Gastrocnemius medialis (tissue), 4 donors: ENCODE measurements at regions not wholly inside any gene's neighbourhood (a gene's known extent, or its start where the extent isn't known, plus 50 kb on each side); places are given as distances from the start of the nearest gene placed in this dataset.
"Not testable (repeated sequence)": the region's sequence is repeated elsewhere in the genome, so short reads cannot be mapped to it uniquely, and the experiment has no call there.

Experiments
- ATAC-seq, 2 donors: fragments of 150-250 bp; one replicate each; pipeline ENCODE4 v1.9.1; 2016
- DNase-seq, 2 donors: peaks; one replicate each; pipeline ENCODE4 v3.0.0-alpha.2; 2019
- H3K27ac ChIP-seq, 4 donors: fragments of 200-600 bp; sonication (generic); 1 replicate in 1 of 4; 2 replicates in 3 of 4; pipeline ENCODE4 v1.5.1; 2016 to 2018; ENCODE audit warnings: mild to moderate bottlenecking in 2 of 4, moderate library complexity in 1 of 4
- H3K27me3 ChIP-seq, 3 donors: fragments of 200-600 bp; sonication (generic) in 2 of 3; 1 replicate in 1 of 3; 2 replicates in 2 of 3; pipeline versions ENCODE4 v1.5.1 to v1.6.0; 2016 to 2019; ENCODE audit warnings: mild to moderate bottlenecking in 1 of 3, moderate library complexity in 1 of 3
- H3K36me3 ChIP-seq, 2 donors: fragments of 200-600 bp; sonication (generic) in 1 of 2; one replicate each; pipeline ENCODE4 v1.5.1; 2017 to 2018
- H3K4me1 ChIP-seq, 2 donors: fragments of 200-600 bp; sonication (generic) in 1 of 2; one replicate each; pipeline ENCODE4 v1.5.1; 2016 to 2017; ENCODE audit warnings: mild to moderate bottlenecking in 2 of 2
- H3K4me3 ChIP-seq, 4 donors: fragments of 200-600 bp; sonication (generic) in 3 of 4; 1 replicate in 1 of 4; 2 replicates in 3 of 4; pipeline ENCODE4 v1.5.1; 2016 to 2019; ENCODE audit warnings: mild to moderate bottlenecking in 2 of 4
- H3K9me3 ChIP-seq, 3 donors: fragments of 200-600 bp; sonication (generic) in 2 of 3; 1 replicate in 1 of 3; 2 replicates in 2 of 3; pipeline ENCODE4 v1.5.1; 2016 to 2019
- CTCF ChIP-seq, 5 experiments: fragments of 450-650 bp in 3 of 5; fragments of 200-600 bp in 2 of 5; sonication (generic) in 2 of 5; IDR thresholded peaks in 4 of 5; conservative IDR thresholded peaks in 1 of 5; 1 replicate in 4 of 5; 2 replicates in 1 of 5; pipeline ENCODE4 v1.5.1; 2016 to 2019; ENCODE audit warnings: antibody characterized with exemption in 5 of 5, mild to moderate bottlenecking in 3 of 5, moderate library complexity in 3 of 5
- POLR2A ChIP-seq, 2 donors: fragments of 450-650 bp; IDR thresholded peaks; one replicate each; pipeline ENCODE4 v1.6.1; 2017; ENCODE audit warnings: antibody characterized with exemption in 2 of 2, mild to moderate bottlenecking in 2 of 2, moderate library complexity in 2 of 2
- in situ Hi-C, 4 donors: fragments of 200-750 bp; cut with MboI; loops; one replicate each; pipeline versions ENCODE4 v1.15.0 to v1.8.0; 2017; ENCODE audit warnings: low sequenced_read_pairs in 4 of 4
- intact Hi-C: fragments of 100-400 bp; cut with DNase I; formaldehyde crosslinking; loops from one replicate; pipeline ENCODE4 v1.15.1; 2023; ENCODE audit warnings: low total_unique reads

DNA sequence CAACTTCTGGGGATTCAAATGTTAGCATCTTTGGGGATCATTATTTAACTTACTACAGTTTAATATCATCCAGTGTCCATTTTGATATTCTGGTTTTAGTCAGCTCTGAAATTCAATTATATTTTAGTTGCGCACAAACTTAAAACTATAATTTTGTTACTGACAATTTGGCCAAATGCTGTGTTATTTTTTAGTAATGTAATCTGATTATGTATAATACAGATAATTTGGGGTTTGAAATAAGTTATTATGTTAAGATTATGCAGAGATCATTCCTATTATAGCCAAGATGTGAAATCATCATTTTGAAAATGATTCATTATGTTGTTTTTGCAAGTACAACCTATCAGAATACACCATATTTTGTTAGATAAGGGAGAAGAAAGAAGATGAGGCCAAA lies 706.1 kb downstream of the ROBO2 start:
- DNase-seq, result no peak
- Histone ChIP-seq H3K4me3 (no peak overlapping the region), H3K4me1 (no peaks in the 10 kb centered on the region), H3K27ac (no peak overlapping the region), H3K36me3 (no peaks in the 10 kb centered on the region), H3K9me3 (no peaks in the 10 kb centered on the region), H3K27me3 (no peaks in the 10 kb centered on the region)
- intact Hi-C loops (no loop called here), in situ Hi-C loops (no loop called here)
- TF ChIP-seq CTCF (IDR thresholded peaks at IDR 0.05 in 4 of 5, conservative IDR thresholded peaks at IDR 0.05 in 1 of 5) (no peak), POLR2A (IDR thresholded peaks at IDR 0.05) (no peak)
- no peak for ATAC-seq

GRCh38 chr3:77746892-77747291 lies 707.0 kb downstream of the ROBO2 start:
- no peak overlapping the region for H3K27ac ChIP-seq
- intact Hi-C loops (no loop called here), in situ Hi-C loops (no loop called here)
- no peak for DNase-seq
- H3K4me3 ChIP-seq, result no peak overlapping the region
- no peaks in the 10 kb centered on the region for H3K9me3 ChIP-seq
- no peak for ATAC-seq
- no peaks in the 10 kb centered on the region for H3K36me3 ChIP-seq
- no peaks in the 10 kb centered on the region for H3K4me1 ChIP-seq
- no peak for TF ChIP-seq POLR2A (IDR thresholded peaks at IDR 0.05)
- no peak for TF ChIP-seq CTCF (IDR thresholded peaks at IDR 0.05 in 4 of 5, conservative IDR thresholded peaks at IDR 0.05 in 1 of 5)
- H3K27me3 ChIP-seq, result no peaks in the 10 kb centered on the region

- H3K27me3 ChIP-seq, H3K4me3 ChIP-seq, H3K4me1 ChIP-seq, H3K36me3 ChIP-seq, intact Hi-C loops, in situ Hi-C loops, H3K27ac ChIP-seq, DNase-seq, H3K9me3 ChIP-seq, ATAC-seq: not testable (repeated sequence)
Measured at GRCh38 chr3:77756397-77756975, 716.6 kb downstream of the ROBO2 start.

DNA sequence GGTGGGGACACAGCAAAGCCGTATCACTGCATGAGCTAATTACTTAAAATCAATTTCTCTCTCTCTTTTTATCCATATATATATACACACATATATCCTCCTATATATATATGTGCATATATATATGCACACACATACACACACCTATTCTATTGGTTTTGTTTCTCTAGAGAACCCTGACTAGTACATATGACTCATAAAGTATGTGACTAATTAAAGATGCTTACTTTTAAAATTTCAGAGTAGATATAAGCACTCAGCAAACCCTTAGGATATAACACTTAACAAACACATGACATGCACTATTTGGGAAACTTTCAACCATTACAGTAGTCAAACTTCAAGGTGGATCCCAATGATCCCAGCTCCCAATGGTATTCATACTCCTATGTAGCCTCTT lies 732.6 kb downstream of the ROBO2 start:
- H3K36me3 ChIP-seq, result no peaks in the 10 kb centered on the region
- in situ Hi-C loops, result no loop called here
- DNase-seq (no peak), ATAC-seq (no peak)
- intact Hi-C loops, result no loop called here
- H3K4me3 ChIP-seq, result no peak overlapping the region
- no peaks in the 10 kb centered on the region for H3K9me3 ChIP-seq
- H3K27me3 ChIP-seq, result no peaks in the 10 kb centered on the region
- H3K4me1 ChIP-seq, result no peaks in the 10 kb centered on the region
- TF ChIP-seq POLR2A (IDR thresholded peaks at IDR 0.05) (no peak), CTCF (IDR thresholded peaks at IDR 0.05 in 4 of 5, conservative IDR thresholded peaks at IDR 0.05 in 1 of 5) (no peak)
- H3K27ac ChIP-seq, result no peak overlapping the region

GRCh38 chr3:77773084-77773483 lies 733.2 kb downstream of the ROBO2 start:
- no peak overlapping the region for H3K27ac ChIP-seq
- intact Hi-C loops, result no loop called here
- H3K4me3 ChIP-seq, result no peak overlapping the region
- H3K4me1 ChIP-seq, result no peaks in the 10 kb centered on the region
- TF ChIP-seq POLR2A (IDR thresholded peaks at IDR 0.05), result no peak
- TF ChIP-seq CTCF (IDR thresholded peaks at IDR 0.05 in 4 of 5, conservative IDR thresholded peaks at IDR 0.05 in 1 of 5), result no peak
- H3K9me3 ChIP-seq, result no peaks in the 10 kb centered on the region
- no peaks in the 10 kb centered on the region for H3K27me3 ChIP-seq
- ATAC-seq, result no peak
- no peaks in the 10 kb centered on the region for H3K36me3 ChIP-seq
- in situ Hi-C loops, result no loop called here
- no peak for DNase-seq
